AG09309 (cell line): ENCODE measurements at regions not wholly inside any gene's neighbourhood (a gene's known extent, or its start where the extent isn't known, plus 50 kb on each side); places are given as distances from the start of the nearest gene placed in this dataset.

Experiments
- DNase-seq: peaks from one replicate; pipeline ENCODE4 v3.0.0-alpha.2; 2010; ENCODE audit warnings: low read depth
- H3K4me3 ChIP-seq: 2 replicates; pipeline ENCODE4 v1.5.1; 2011; ENCODE audit warnings: mild to moderate bottlenecking, low read depth, low read length, moderate library complexity; ENCODE audit not compliant: control insufficient read depth
- TF ChIP-seq, protein P1 (sequence below): IDR thresholded peaks from 2 replicates; pipeline ENCODE4 v1.5.1; 2011; ENCODE audit warnings: mild to moderate bottlenecking, low read depth, low read length, inconsistent platforms; ENCODE audit not compliant: insufficient read depth, control insufficient read depth; ENCODE audit errors: missing control alignments

DNA sequence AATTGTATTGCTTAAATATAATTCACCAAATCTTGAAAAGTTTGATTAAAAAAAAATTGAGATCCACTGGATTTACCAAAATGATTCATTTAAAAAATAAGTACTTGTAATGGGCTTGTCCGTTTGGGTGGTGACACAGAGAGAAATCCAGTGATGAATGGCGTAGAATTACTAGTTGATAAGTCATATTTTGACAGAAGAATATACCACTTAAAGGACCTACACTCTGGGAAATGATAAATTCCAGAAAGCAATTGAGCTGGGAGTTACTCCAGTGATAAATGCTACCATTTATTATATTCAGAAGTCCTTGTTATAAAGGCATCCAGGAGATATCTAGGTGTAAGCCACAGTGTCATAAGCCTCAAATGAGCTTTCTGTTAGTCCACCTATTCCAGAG, 141.8 kb upstream of the CFAP20DC start:
- TF ChIP-seq, protein P1, sequence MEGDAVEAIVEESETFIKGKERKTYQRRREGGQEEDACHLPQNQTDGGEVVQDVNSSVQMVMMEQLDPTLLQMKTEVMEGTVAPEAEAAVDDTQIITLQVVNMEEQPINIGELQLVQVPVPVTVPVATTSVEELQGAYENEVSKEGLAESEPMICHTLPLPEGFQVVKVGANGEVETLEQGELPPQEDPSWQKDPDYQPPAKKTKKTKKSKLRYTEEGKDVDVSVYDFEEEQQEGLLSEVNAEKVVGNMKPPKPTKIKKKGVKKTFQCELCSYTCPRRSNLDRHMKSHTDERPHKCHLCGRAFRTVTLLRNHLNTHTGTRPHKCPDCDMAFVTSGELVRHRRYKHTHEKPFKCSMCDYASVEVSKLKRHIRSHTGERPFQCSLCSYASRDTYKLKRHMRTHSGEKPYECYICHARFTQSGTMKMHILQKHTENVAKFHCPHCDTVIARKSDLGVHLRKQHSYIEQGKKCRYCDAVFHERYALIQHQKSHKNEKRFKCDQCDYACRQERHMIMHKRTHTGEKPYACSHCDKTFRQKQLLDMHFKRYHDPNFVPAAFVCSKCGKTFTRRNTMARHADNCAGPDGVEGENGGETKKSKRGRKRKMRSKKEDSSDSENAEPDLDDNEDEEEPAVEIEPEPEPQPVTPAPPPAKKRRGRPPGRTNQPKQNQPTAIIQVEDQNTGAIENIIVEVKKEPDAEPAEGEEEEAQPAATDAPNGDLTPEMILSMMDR, result no peak
- DNase-seq, result no peak
- H3K4me3 ChIP-seq, result no peak overlapping the region

DNA sequence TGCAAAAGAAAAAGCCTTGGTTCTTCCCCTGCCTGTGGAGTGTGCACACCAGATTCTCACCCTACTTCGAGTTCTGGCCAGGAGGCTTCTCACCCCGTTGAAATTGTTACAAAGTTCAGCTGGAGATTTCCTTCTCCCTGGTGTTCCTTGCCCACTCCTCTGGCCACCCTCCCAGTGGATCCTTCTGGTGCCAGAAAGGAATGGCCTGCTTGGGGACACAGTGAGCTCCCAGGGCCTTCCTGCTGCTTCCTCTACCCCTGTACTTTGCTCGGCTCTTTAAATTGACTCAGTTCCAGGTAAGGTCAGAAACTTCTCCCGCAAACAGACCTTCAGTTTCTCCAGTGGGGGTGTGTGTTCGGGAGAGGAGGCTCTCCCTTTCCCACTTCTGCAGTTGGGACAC, 140.1 kb upstream of the CFAP20DC start:
- TF ChIP-seq, protein P1, result no peak
- H3K4me3 ChIP-seq, result no peak overlapping the region
- no peak for DNase-seq

DNA sequence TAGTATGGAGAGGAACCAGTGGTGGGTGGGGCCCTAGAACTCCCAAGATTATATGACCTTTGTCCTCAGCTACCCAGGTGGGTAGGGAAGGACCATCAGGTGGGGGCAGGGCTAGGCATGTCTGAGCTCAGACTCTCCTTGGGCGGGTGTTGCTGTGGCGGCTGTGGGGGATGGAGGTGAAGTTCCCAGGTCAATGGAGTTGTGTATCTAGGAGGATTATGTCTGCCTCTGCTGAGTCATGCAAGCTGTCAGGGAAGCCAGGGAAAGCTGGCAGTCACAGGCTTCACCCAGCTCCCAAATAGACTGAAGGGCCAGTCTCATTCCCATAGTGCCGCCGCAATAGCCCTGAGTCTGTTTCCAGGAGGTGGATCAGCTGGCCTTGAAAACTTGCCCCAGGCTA, 139.7 kb upstream of the CFAP20DC start:
- H3K4me3 ChIP-seq, result no peak overlapping the region
- TF ChIP-seq, protein P1, result no peak
- no peak for DNase-seq

DNA sequence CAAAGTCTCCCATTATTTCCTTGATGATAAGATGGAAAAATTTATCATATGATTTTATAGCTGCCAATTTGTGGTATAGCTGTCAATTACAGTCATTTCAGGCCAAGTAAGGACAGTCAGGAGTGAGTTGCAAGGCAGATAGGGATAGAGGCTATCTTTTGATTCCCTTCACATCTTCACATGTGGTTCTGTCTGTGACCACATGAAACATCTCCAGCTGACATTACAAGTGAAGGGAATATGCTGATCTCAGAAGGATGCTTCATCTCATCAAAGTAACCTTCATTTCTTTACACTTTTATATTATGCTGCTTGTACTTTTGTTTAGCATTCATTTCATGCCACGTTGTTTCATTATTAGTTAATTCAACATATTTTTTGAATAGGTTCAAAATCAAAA, 136.9 kb upstream of the CFAP20DC start:
- TF ChIP-seq, protein P1, result no peak
- no peak for DNase-seq
- no peak overlapping the region for H3K4me3 ChIP-seq

DNA sequence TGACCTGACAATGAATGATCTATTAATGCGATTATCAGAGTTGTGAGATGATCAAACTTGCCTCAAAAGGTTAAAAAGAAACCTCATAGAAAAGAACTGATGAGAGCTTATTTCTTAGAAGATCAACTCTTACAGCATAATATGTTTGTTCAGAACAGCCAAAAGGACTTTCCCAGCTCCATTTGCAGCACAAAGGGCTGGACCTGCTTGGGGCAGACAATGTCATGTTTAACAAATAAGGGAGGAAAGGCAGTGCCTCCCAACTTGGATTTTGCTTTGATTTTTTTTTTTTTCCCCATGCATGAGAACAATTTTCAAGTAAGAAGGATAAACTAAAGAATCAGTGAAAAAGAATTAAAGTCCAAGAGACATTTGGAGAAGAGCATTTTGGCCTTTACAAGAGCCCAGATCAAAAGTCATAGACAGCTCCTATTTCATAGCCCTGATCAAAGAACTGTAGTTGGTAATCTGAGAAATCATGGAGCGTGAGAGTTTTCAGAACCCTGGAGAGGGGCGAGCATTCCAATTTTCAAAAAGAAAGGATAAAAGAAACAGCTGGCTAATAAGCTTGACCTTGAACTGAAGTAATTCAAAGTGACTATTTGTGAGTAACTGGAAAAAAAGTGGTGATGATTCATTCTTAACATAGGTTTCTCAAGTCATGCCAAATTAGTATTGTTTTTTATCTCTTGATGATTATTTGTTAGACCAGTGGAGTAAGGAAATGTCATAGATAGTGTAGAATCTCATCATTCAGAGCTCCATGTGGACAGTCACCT, 136.0 kb upstream of the CFAP20DC start:
- H3K4me3 ChIP-seq, result no peak overlapping the region
- TF ChIP-seq, protein P1, result no peak
- no peak for DNase-seq

DNA sequence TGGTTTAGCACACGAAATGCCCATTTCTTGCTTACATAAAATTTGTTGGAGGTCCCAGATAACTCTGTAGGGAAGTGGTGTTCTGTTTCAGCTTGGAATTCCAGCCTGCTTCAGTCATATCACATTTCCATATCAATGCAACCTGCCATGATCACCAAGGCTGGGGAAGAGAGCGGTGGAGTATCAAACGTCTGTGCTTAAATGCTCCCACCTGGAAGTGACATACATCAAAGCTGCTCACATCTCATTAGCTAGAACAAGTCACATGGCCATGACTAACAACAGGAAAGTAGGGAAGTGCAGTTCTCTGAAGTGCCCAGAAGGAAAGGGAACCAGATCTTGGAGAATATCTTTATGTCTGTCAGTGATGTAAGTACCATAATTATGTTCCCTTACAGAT, 130.2 kb upstream of the CFAP20DC start:
- no peak overlapping the region for H3K4me3 ChIP-seq
- TF ChIP-seq, protein P1, result no peak
- DNase-seq, result no peak
